ENCODE measurements at regions not wholly inside any gene's neighbourhood (a gene's known extent, or its start where the extent isn't known, plus 50 kb on each side); places are given as distances from the start of the nearest gene placed in this dataset.

DNA sequence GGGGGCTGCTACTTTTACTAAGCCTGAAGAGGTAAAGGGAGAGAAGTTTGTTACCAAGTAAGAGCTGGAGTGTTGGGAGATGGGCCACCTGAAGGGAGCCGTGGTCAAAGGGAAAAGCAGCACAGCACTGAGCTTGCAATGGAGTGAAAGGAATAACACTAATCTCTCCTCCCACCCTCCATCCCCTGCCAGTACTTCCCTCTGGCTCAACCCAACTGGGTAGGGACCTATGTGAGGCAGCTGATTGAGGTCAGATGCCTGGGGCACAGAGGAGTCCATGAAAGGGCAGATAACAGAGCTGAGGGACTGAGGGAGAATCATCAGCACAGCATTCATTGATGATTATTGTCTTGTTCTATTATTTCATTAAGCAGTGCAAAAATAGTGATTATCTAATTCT, 212.4 kb upstream of the TBC1D5 start:
- Histone ChIP-seq H3K79me2 (ENCODE audit: control insufficient read depth in 1 of 2, insufficient read depth in 2 of 2, low read length in 2 of 2) (no peaks in the 10 kb centered on the region), H3K23ac (ENCODE audit: insufficient read length) (no peak overlapping the region), H3K9me3 (ENCODE audit: insufficient read depth in 2 of 2, low read depth in 1 of 2, low read length in 1 of 2) (no peaks in the 10 kb centered on the region), H2BK5ac (ENCODE audit: low read depth, low read length) (no peak overlapping the region), H2BK15ac (ENCODE audit: low read length) (no peak overlapping the region), H3K23me2 (ENCODE audit: low read depth, low read length) (no peaks in the 10 kb centered on the region), H2BK120ac (replicated peaks; ENCODE audit: low read depth, low read length) (no peak overlapping the region), H3K4ac (replicated peaks; ENCODE audit: insufficient read length, low read depth, low read length) (no peak overlapping the region), H4K20me1 (replicated peaks in 1 of 2; ENCODE audit: control insufficient read depth in 1 of 2, insufficient read depth in 2 of 2, low read length in 2 of 2) (no peaks in the 10 kb centered on the region), H3K56ac (replicated peaks; ENCODE audit: insufficient read length, low read depth, low read length) (no peak overlapping the region), H2AFZ (ENCODE audit: low read length) (no peak overlapping the region), H3K14ac (ENCODE audit: insufficient read length) (no peak overlapping the region), H3K36me3 (ENCODE audit: control insufficient read depth in 2 of 4, insufficient read depth in 4 of 4, low read length in 3 of 4) (no peaks in the 10 kb centered on the region), H3K27me3 (replicated peaks in 1 of 4; ENCODE audit: control insufficient read depth in 3 of 4, extremely low read depth in 1 of 4, insufficient read depth in 3 of 4, low read length in 3 of 4) (no peaks in the 10 kb centered on the region), H3K9ac (replicated peaks in 1 of 4; ENCODE audit: extremely low read depth in 1 of 4, low read depth in 3 of 4, low read length in 3 of 4) (no peak overlapping the region), H4K5ac (ENCODE audit: insufficient read length, low read depth, low read length) (no peak overlapping the region), H3K4me3 (ENCODE audit: extremely low read depth in 1 of 4, insufficient read depth in 2 of 4, low read depth in 3 of 4, low read length in 4 of 4) (no peak overlapping the region), H3K4me2 (ENCODE audit: insufficient read depth in 1 of 2, low read depth in 2 of 2, low read length in 2 of 2) (no peak overlapping the region), H3K4me1 (replicated peaks in 1 of 4; ENCODE audit: control insufficient read depth in 3 of 4, insufficient read depth in 4 of 4, low read length in 3 of 4) (no peaks in the 10 kb centered on the region), H4K91ac (replicated peaks; ENCODE audit: insufficient read length, low read length) (no peak overlapping the region), H2AK5ac (ENCODE audit: low read depth, low read length) (no peak overlapping the region), H3K79me1 (ENCODE audit: low read depth, low read length) (no peaks in the 10 kb centered on the region), H3K18ac (ENCODE audit: extremely low read depth, low read length) (no peak overlapping the region), H3K27ac (ENCODE audit: low read depth, low read length) (no peak overlapping the region), H4K8ac (ENCODE audit: extremely low read depth, insufficient read depth, low read length) (no peak overlapping the region), H2BK20ac (ENCODE audit: low read length) (no peak overlapping the region), H2BK12ac (ENCODE audit: low read depth, low read length) (no peak overlapping the region)
- DNase-seq (ENCODE audit: low read depth in 1 of 2, low spot score in 2 of 2): no peak
- 60% methylated on average over 1 of the region's 1 CpG; no CpG with 5 or more reads in 1 of the 2 experiments for WGBS, 2 experiments (ENCODE audit: extremely low coverage in 1 of 2, insufficient coverage in 1 of 2, insufficient read length in 1 of 2, insufficient replicate concordance in 2 of 2, low coverage in 1 of 2, low lambda C conversion rate in 2 of 2, missing lambda C conversion rate in 1 of 2)
- ChIA-PET CTCF (ENCODE audit: partially characterized antibody) (interaction anchor here (1.0 to 1.7 kb wide), 3 partner anchors 12 to 61 kb away, joined by 4 to 5 read pairs (median 4); no protein-coding TSS in a partner anchor), POLR2A (ENCODE audit: partially characterized antibody) (no interaction called here)
- no peak for FAIRE-seq
- TF ChIP-seq, protein P1, sequence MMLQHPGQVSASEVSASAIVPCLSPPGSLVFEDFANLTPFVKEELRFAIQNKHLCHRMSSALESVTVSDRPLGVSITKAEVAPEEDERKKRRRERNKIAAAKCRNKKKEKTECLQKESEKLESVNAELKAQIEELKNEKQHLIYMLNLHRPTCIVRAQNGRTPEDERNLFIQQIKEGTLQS (IDR thresholded peaks at IDR 0.05; ENCODE audit: insufficient read depth, low read depth, low read length): no peak
- TF ChIP-seq RAD21 (IDR thresholded peaks at IDR 0.05 in 1 of 2, conservative IDR thresholded peaks at IDR 0.05 in 1 of 2; ENCODE audit: low read depth in 2 of 2, low read length in 2 of 2): 0 out of 4 replicates have a peak, but pooled peaks of 1 of the 2 experiments have one; percentile 1

Measured in H1 (cell line).